GM19397 (cell line): ENCODE measurements at regions not wholly inside any gene's neighbourhood (a gene's known extent, or its start where the extent isn't known, plus 50 kb on each side); places are given as distances from the start of the nearest gene placed in this dataset.

ENCODE experiments used
- ATAC-seq: cut with Tn5 transposase; IDR thresholded peaks from one replicate; pipeline ENCODE4 v1.9.1; 2021; ENCODE audit warnings: mild to moderate bottlenecking, moderate library complexity; ENCODE audit not compliant: unreplicated experiment

GRCh38 chr14:22174412-22175277 is 414.4 kb downstream of the DAD1 start:
- ATAC-seq, result no peak

DNA sequence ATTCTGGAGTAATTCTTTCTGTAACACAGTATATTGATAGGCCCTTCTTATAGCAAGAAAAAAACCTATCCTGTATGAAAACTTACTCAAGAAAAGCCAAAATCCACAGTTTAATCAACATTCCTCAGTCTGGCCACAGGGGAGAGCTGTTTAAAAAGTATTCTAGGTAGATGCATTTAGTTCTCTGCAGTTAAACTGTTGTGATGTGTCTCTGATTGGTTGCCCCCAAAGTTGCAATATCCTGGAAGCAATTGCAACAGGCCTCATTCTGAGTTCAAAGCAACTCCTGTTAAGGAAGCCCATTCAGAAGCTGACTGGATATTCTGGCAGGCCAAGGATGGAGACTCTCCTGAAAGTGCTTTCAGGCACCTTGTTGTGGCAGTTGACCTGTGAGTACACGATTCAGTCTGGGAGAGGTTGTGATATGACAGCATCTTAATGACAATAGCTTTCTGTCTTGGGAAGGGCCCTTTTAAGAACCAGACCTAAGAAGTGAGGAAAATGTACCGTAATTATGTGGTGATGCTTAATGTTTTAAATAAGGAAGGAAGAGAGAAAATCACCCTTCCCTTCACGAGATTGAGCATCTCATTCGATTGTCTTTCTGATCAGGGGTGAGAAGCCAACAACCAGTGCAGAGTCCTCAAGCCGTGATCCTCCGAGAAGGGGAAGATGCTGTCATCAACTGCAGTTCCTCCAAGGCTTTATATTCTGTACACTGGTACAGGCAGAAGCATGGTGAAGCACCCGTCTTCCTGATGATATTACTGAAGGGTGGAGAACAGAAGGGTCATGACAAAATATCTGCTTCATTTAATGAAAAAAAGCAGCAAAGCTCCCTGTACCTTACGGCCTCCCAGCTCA is 420.7 kb downstream of the DAD1 start:
- no peak for ATAC-seq

DNA sequence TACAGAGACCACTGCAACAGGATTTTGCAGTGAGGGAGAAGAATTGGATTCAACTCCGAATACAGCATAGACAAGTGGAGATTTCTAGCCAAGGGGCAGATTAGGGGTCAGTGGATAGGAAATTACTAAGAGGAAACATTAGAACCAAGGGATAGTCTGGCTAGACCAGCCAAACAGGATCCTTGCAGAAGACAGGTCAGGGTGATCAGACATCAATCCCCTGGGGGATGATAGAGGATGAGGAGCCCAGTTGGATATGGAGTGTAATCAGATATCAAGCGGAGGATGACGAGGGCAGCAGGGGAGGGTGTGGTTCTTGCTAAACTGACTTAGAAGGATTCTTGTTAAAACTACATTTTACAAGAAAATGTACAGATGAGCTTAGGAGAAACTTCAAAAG is 424.4 kb downstream of the DAD1 start:
- no peak for ATAC-seq

DNA sequence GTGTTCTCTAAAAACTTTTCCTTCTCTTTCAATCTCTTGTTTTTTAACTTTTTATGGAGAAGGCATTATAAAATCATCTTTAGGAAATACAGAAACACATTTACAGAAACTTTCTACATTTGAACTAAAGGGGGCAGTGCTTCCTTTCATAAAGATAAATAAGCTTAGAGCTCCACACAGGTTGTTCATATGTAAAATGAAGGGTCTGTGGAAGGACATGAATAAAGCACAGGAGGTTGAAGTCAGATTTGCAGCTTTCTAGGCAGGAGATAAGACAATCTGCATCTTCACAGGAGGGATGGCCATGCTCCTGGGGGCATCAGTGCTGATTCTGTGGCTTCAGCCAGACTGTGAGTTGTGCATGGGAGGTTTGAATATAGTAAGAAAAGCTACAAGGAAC is 426.0 kb downstream of the DAD1 start:
- no peak for ATAC-seq

DNA sequence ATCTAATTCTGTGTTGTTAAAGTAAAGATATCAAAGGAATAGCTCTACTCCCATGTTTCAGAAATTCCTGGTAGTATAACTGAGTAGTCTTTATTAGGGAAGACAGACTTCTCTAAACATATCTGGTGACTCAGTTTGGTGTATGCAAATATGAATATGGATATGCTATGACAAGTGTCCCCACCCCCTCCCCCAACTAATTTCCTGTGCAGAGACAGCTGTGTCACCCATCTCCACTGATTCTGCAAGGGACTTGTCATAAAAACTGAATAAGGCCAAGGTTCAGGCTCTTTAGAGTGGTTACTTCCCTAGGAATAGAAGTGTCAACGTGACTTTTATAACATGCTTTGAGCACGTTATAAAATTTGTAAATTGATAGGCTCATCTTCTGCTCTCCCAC is 429.1 kb downstream of the DAD1 start:
- ATAC-seq, result no peak

GRCh38 chr14:22159099-22159498 is 429.9 kb downstream of the DAD1 start:
- no peak for ATAC-seq

- ATAC-seq, result no peak
Measured at GRCh38 chr14:22158560-22158959, 430.5 kb downstream of the DAD1 start.

GRCh38 chr14:22155571-22155970 is 433.5 kb downstream of the DAD1 start:
- ATAC-seq, result no peak

GRCh38 chr14:22152903-22153302 is 436.1 kb downstream of the DAD1 start:
- no peak for ATAC-seq

GRCh38 chr14:22152161-22152870 is 436.7 kb downstream of the DAD1 start:
- ATAC-seq, result no peak

- ATAC-seq, result no peak
Measured at GRCh38 chr14:22151121-22151520, 437.9 kb downstream of the DAD1 start.

DNA sequence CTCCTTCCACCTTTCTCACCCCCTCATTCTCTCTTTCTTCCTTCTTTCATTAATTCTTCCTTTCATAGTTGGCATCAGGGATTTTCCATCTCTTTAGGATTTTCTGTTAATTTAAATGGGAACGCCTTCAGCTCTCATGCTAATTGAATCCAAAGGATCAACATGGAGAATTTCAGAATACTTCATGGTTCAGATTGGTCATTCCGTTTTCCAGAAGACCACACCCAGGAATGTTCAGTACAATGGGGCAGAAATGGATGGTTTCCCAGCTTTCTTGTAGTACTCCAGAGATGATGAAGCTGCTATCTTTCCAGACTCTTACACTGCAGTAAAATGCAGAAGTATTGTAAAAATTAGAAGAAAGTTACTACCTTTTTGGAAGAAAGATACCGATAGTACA is 440.0 kb downstream of the DAD1 start:
- ATAC-seq, result no peak

DNA sequence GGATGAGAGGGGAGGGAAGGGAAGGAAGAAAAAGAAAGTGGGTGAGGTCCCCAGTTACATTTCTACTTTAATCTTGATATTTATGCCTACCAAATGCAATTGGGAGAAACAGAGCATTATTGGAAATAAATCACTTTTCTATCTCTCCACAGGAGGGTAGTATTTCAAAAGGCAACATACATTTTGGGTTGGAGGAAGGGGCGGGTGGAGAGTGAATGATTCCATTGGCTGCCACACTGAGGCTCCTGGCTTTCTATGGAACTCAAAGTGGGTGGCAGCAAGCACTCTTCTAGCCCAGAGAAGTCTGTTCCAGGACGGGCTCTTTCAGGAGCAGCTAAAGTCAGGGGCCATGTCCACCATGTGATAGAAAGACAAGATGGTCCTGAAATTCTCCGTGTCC is 441.3 kb downstream of the DAD1 start:
- no peak for ATAC-seq

DNA sequence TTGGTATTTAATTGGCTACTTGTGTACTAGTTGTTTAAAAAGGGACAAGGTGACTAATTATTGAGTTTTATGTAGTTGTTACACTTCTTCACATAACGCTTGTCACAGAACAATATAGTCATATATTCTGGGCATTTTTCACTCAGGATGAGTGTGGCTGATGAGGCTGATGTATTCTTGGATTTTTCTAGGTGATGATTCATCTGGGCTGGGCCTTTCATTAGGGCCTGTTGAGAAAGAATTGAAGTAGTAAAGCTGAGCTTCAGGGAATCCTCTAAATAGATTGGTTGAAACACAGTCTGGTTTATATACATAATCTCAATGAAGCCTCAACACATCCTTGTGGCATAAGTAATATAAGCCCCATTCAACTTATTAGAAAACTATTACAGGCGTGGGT is 445.7 kb downstream of the DAD1 start:
- ATAC-seq, result no peak

- no peak for ATAC-seq
Measured at GRCh38 chr14:22140633-22141032, 448.4 kb downstream of the DAD1 start.

- no peak for ATAC-seq
Measured at GRCh38 chr14:22131749-22132476, 457.1 kb downstream of the DAD1 start.

DNA sequence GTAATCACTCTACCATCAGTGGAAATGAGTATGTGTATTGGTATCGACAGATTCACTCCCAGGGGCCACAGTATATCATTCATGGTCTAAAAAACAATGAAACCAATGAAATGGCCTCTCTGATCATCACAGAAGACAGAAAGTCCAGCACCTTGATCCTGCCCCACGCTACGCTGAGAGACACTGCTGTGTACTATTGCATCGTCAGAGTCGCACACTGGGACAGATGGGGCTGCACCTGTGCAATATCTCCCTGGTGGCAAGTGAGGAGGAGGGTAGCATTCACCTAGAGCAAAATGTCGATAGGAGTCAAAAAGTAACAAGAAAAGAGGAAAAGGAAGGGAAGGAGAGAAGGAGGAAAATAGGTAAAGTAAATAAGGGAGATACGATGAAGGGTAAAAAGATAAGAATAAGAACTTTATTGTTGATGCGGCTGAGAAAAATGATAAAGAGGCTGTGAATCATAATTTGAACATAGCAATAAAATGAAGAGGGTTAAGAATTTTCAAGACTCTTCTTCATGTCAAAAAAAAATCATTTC is 450.5 kb upstream of the OR4E1 start:
- no peak for ATAC-seq

- ATAC-seq, result no peak
Measured at GRCh38 chr14:22122829-22123560, 449.4 kb upstream of the OR4E1 start.

GRCh38 chr14:22122227-22122818 is 448.7 kb upstream of the OR4E1 start:
- no peak for ATAC-seq
